OCI-LY3 (cell line): ENCODE measurements at regions not wholly inside any gene's neighbourhood (a gene's known extent, or its start where the extent isn't known, plus 50 kb on each side); places are given as distances from the start of the nearest gene placed in this dataset.

Experiments
- H2AFZ ChIP-seq: fragments of 200-600, 300-600 bp; shearing (Covaris generic); 2 replicates; pipeline ENCODE4 v1.6.0; 2014; ENCODE audit warnings: antibody characterized with exemption, low read depth, low read length
- H3K27ac ChIP-seq: fragments of 200-600, 300-600 bp; sonication (generic); 2 replicates; pipeline ENCODE4 v1.5.1; 2014; ENCODE audit warnings: mild to moderate bottlenecking, low read length, moderate library complexity, mixed read lengths
- H3K27me3 ChIP-seq: fragments of 200-600, 300-600 bp; sonication (generic); 2 replicates; pipeline ENCODE4 v1.6.1; 2014; ENCODE audit warnings: low read depth, low read length, mixed read lengths
- H3K36me3 ChIP-seq: fragments of 200-600, 300-600 bp; sonication (generic); replicated peaks from 2 replicates; pipeline ENCODE3; 2014; ENCODE audit warnings: low read depth, low read length, mixed read lengths
- H3K4me1 ChIP-seq: fragments of 300-600, 200-600 bp; sonication (generic); 2 replicates; pipeline ENCODE4 v1.6.1; 2014; ENCODE audit warnings: low read length, mixed read lengths
- H3K4me2 ChIP-seq: fragments of 200-600, 300-600 bp; sonication (generic); 2 replicates; pipeline ENCODE4 v1.6.1; 2014; ENCODE audit warnings: low read length, mixed read lengths
- H3K4me3 ChIP-seq: fragments of 300-600, 200-600 bp; sonication (generic); 2 replicates; pipeline ENCODE4 v1.5.1; 2014; ENCODE audit warnings: antibody characterized with exemption, mild to moderate bottlenecking, low read length, moderate library complexity
- H3K79me2 ChIP-seq: fragments of 300-600, 200-600 bp; shearing (Covaris generic); 2 replicates; pipeline ENCODE4 v1.6.1; 2014; ENCODE audit warnings: mild to moderate bottlenecking, low read length, mixed read lengths
- H3K9ac ChIP-seq: fragments of 300-600, 200-600 bp; shearing (Covaris generic); 2 replicates; pipeline ENCODE4 v1.6.0; 2014; ENCODE audit warnings: mild to moderate bottlenecking, low read length, moderate library complexity
- H3K9me3 ChIP-seq: fragments of 200-600, 300-600 bp; shearing (Covaris generic); 2 replicates; pipeline ENCODE4 v1.6.1; 2014; ENCODE audit warnings: low read length, mixed read lengths; ENCODE audit not compliant: insufficient read depth
- H4K20me1 ChIP-seq: fragments of 200-600, 300-600 bp; sonication (generic); 2 replicates; pipeline ENCODE4 v1.6.1; 2016; ENCODE audit warnings: low read length, mixed read lengths; ENCODE audit not compliant: insufficient read depth
- EZH2phosphoT487 ChIP-seq: fragments of 200-600 bp; shearing (Covaris generic); IDR thresholded peaks from 2 replicates; pipeline ENCODE4 v1.6.1; 2018; ENCODE audit warnings: antibody characterized with exemption, mixed run types, low read depth
- TF ChIP-seq, protein P1 (sequence below): fragments of 200-600, 300-600 bp; sonication (generic); IDR thresholded peaks from 2 replicates; pipeline ENCODE4 v1.5.1; 2014; ENCODE audit warnings: antibody characterized with exemption, low read length, low read depth

DNA sequence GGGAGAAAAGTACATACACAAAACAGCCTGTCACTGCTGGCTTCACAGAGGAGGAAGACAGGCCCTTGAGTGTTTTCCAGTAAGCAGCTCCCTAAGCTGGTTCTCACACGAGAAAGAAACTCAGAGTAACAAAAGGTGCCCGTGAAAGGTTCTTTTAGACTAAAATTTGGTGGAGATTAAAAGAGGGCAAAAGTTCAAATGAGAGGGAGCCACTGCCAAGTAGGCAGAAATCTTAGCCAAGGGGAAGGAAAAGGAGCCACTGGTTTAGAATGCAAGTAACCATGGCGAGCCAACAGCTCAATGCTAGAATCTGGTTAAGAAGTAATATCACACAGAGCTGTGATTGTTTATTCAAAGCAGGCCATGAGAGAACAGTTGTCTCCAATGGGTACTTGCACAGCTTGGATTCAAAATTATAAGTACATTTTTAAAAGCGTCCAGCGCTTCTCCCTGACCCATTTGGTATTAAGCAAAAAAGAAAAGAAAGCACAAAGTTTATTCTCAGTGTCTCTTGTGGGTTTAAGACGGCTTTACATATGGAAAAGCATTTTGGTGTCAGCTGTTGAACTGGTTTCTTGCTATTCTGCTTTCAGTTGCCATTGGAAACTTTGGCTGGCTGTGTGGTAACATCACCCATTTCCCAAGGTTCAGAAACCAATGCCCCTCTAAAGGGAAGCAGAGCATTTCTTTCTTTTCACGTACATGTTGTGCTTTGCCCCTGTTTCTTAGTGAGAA lies 648.5 kb downstream of the RNF144B start:
- Histone ChIP-seq H3K79me2 (no peaks in the 10 kb centered on the region), H3K9me3 (no peaks in the 10 kb centered on the region), H3K4me3 (no peak overlapping the region), H3K9ac (no peak overlapping the region), H3K4me2 (no peak overlapping the region), H2AFZ (no peak overlapping the region), H3K4me1 (no peaks in the 10 kb centered on the region), H3K36me3 (no peaks in the 10 kb centered on the region), H3K27me3 (no peaks in the 10 kb centered on the region), H3K27ac (no peak overlapping the region), H4K20me1 (no peaks in the 10 kb centered on the region)
- no peak for TF ChIP-seq EZH2phosphoT487
- TF ChIP-seq, protein P1, sequence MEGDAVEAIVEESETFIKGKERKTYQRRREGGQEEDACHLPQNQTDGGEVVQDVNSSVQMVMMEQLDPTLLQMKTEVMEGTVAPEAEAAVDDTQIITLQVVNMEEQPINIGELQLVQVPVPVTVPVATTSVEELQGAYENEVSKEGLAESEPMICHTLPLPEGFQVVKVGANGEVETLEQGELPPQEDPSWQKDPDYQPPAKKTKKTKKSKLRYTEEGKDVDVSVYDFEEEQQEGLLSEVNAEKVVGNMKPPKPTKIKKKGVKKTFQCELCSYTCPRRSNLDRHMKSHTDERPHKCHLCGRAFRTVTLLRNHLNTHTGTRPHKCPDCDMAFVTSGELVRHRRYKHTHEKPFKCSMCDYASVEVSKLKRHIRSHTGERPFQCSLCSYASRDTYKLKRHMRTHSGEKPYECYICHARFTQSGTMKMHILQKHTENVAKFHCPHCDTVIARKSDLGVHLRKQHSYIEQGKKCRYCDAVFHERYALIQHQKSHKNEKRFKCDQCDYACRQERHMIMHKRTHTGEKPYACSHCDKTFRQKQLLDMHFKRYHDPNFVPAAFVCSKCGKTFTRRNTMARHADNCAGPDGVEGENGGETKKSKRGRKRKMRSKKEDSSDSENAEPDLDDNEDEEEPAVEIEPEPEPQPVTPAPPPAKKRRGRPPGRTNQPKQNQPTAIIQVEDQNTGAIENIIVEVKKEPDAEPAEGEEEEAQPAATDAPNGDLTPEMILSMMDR: no peak

DNA sequence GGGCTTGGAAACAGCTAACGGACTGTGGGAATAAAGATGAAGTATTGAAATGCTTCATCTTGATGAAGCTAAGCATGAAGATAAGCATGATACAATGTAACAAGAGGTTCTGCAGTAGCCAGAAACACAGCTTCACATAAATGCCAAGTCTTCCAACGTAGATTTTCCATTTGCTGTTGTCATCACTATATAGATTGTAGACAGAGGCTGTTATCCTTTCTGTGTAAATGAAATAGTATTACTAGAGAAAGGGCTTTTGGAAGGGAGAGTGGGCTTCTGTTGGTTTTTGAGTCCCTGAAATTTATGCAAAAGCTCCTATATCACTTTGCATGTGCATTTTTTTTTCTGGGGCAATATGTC lies 649.0 kb downstream of the RNF144B start:
- Histone ChIP-seq H3K36me3 (no peaks in the 10 kb centered on the region), H3K79me2 (no peaks in the 10 kb centered on the region), H2AFZ (no peak overlapping the region), H4K20me1 (no peaks in the 10 kb centered on the region), H3K27ac (no peak overlapping the region), H3K9ac (no peak overlapping the region), H3K9me3 (no peaks in the 10 kb centered on the region), H3K4me2 (no peak overlapping the region), H3K27me3 (no peaks in the 10 kb centered on the region), H3K4me1 (no peaks in the 10 kb centered on the region), H3K4me3 (no peak overlapping the region)
- TF ChIP-seq, protein P1: no peak
- no peak for TF ChIP-seq EZH2phosphoT487

DNA sequence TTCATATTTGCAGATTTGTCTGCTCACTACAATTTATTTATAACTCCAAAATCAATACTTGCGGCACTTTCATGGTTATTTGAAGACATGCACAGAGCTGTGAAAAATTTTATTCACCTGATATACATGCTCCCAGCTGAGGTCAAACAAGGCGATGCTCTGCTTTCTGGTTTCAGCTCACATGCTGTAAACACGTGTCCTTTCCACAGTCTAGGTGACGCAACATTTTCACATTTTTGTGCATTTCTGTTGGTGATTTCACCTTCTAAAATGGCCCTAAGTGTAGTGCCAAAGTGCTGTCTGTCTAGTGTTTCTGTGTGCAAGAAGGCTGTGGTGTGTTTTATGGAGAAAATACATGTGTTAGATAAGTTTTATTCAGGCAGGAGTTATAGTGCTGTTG lies 650.5 kb downstream of the RNF144B start:
- Histone ChIP-seq H3K27ac (no peak overlapping the region), H2AFZ (no peak overlapping the region), H3K9me3 (no peaks in the 10 kb centered on the region), H3K9ac (no peak overlapping the region), H4K20me1 (no peaks in the 10 kb centered on the region), H3K36me3 (no peaks in the 10 kb centered on the region), H3K4me3 (no peak overlapping the region), H3K79me2 (no peaks in the 10 kb centered on the region), H3K4me1 (no peaks in the 10 kb centered on the region), H3K27me3 (no peaks in the 10 kb centered on the region), H3K4me2 (no peak overlapping the region)
- no peak for TF ChIP-seq EZH2phosphoT487
- TF ChIP-seq, protein P1: no peak

DNA sequence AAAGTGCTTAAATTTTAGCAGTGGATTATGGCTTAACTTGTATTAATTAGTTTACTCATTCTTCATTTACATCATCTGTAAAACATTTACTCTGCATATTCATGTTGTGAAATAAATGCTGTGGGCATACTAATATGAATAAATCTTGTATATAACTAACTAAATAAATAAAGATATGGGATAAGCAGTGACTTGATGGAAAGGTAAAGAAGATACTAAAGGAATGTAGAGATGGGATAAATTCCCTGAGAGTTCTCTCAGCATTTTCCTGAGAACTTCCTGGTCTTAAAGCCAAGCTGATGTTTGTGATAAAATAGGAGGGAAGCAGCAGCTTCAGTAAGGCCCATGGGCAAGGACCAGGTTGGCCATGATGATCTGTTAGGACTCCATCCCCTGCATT lies 652.1 kb downstream of the RNF144B start:
- no peaks in the 10 kb centered on the region for H3K36me3 ChIP-seq
- H3K27ac ChIP-seq: no peak overlapping the region
- TF ChIP-seq EZH2phosphoT487: no peak
- TF ChIP-seq, protein P1: no peak
- no peak overlapping the region for H3K9ac ChIP-seq
- no peaks in the 10 kb centered on the region for H3K4me1 ChIP-seq
- H4K20me1 ChIP-seq: no peaks in the 10 kb centered on the region
- H3K4me2 ChIP-seq: no peak overlapping the region
- H3K9me3 ChIP-seq: no peaks in the 10 kb centered on the region
- H3K27me3 ChIP-seq: no peaks in the 10 kb centered on the region
- H3K79me2 ChIP-seq: no peaks in the 10 kb centered on the region
- no peak overlapping the region for H3K4me3 ChIP-seq
- no peak overlapping the region for H2AFZ ChIP-seq
